C4-2B (cell line): ENCODE measurements at regions not wholly inside any gene's neighbourhood (a gene's known extent, or its start where the extent isn't known, plus 50 kb on each side); places are given as distances from the start of the nearest gene placed in this dataset.
"Not testable (repeated sequence)": the region's sequence is repeated elsewhere in the genome, so short reads cannot be mapped to it uniquely, and the experiment has no call there.

Experiments
- H3K27ac ChIP-seq: fragments of 450-650 bp; 2 replicates; pipeline ENCODE4 v1.5.1; 2017
- ZFX ChIP-seq: fragments of 450-650 bp; IDR thresholded peaks from 2 replicates; pipeline ENCODE4 v1.6.1; 2017
- TF ChIP-seq, protein P1 (sequence below): fragments of 450-650 bp; conservative IDR thresholded peaks from 2 replicates; pipeline ENCODE4 v1.5.1; 2017; ENCODE audit warnings: mild to moderate bottlenecking

- no peak for TF ChIP-seq ZFX
- TF ChIP-seq, protein P1, sequence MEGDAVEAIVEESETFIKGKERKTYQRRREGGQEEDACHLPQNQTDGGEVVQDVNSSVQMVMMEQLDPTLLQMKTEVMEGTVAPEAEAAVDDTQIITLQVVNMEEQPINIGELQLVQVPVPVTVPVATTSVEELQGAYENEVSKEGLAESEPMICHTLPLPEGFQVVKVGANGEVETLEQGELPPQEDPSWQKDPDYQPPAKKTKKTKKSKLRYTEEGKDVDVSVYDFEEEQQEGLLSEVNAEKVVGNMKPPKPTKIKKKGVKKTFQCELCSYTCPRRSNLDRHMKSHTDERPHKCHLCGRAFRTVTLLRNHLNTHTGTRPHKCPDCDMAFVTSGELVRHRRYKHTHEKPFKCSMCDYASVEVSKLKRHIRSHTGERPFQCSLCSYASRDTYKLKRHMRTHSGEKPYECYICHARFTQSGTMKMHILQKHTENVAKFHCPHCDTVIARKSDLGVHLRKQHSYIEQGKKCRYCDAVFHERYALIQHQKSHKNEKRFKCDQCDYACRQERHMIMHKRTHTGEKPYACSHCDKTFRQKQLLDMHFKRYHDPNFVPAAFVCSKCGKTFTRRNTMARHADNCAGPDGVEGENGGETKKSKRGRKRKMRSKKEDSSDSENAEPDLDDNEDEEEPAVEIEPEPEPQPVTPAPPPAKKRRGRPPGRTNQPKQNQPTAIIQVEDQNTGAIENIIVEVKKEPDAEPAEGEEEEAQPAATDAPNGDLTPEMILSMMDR, result no peak
- H3K27ac ChIP-seq, result no peak overlapping the region
Observed at GRCh38 chr7:48822138-48822537, 102.2 kb upstream of the CDC14C start.

DNA sequence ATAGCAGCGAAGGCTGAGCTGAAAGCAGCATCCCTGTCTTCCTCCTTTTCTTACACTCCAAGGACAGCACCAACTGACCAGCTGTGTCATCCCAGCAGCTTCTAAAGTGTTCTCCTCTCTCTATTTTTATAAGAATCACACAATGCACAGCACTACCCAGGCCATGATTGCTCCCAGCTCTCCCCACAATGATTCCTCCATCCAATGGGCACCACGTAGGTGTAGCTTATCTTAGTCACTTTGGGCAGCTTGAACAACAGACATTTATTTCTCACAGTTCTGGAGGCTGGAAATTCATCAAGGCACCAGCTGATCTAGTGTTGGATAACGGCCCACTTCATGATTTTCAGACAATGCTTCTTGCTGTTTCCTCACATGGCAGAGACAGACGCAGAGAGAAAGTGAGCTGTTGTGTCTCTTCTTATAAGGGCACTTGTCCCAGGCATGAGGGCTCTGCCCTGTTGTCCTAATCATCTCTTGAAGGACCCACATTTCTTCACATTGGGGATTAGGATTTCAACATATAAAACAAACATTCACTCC, 92.0 kb upstream of the CDC14C start:
- TF ChIP-seq ZFX, result no peak
- TF ChIP-seq, protein P1, result no peak
- no peak overlapping the region for H3K27ac ChIP-seq

DNA sequence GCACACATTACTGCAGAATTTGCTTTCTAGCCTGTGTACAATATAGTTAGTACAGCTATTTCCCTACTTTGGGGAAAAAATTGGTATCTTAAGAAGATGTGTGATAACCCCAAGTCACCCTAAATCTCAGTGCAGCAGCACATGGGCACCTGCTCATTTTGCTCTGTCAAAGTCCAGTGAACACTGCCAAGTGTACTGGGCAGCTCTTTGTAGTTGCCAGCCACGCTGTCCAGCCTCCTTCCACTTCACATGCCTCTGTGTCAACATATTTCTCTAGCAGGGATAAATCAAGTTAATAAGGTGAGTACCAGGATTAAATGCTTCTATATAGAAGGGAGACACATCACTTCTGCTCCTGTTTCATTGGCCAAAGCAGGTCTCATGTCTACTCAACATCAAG, 87.1 kb upstream of the CDC14C start:
- H3K27ac ChIP-seq, result no peak overlapping the region
- no peak for TF ChIP-seq ZFX
- TF ChIP-seq, protein P1, result no peak

DNA sequence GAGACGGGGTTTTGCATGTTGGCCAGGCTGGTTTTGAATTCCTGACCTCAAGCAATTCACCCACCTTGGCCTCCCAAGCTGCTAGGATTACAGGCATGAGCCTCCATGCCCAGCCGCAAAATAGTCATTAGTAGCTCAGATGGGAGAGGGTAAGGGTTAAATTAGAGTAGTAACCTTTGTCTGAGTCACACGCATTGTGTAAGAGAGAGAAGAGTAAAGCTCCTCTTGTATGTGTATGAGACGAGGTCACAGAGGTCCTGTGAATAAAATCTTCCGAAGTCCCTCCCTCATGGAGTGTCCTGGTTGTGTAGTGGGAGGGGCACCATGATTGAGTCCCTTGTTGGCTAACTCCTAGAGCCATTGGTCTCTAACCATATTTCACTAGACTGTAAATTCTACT, 85.2 kb upstream of the CDC14C start:
- no peak for TF ChIP-seq ZFX
- TF ChIP-seq, protein P1, result no peak
- no peak overlapping the region for H3K27ac ChIP-seq

- TF ChIP-seq, protein P1, result no peak
- TF ChIP-seq ZFX, result no peak
- H3K27ac ChIP-seq, result no peak overlapping the region
Observed at GRCh38 chr7:48841739-48842138, 82.6 kb upstream of the CDC14C start.

DNA sequence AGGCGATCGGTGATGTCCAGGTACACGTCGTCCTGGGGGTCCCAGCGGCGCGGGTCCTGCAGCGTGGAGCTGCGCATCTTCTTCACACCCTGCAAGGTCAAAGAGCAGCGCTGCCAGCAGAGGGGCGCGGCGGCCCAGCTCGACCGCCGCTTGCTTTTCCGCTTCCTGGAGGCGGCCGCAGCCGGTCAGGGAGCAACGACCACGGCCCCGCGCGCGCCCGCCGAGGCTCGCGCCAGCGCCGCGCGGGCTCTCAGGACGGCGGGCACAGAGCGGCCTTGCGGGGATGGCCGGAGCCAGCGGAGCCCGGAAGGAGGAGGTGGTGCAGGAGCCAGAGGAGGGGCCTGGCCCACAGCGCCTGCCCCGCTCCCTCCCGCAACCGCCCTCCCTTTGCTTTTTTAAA, 76.4 kb upstream of the CDC14C start:
- TF ChIP-seq ZFX, result no peak
- TF ChIP-seq, protein P1, result no peak
- no peak overlapping the region for H3K27ac ChIP-seq

DNA sequence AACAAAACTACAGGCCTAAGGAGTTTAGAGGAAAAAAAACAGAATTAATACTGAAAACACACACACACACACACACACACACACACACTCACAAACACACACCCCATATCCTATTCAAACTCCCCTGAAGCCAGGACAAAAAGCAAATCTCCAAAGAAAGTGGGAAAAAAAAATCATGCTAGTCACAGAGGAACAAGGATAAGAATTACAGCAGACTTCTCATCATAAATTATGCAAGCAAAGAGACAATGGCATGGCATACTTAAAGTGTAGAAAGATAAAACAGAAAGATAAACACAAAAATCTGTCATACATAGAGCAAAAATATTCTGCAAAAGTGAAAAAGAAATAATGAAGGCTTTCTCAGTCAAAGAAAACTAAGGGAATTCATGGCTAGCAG, 63.9 kb upstream of the CDC14C start:
- not testable (repeated sequence) for H3K27ac ChIP-seq

GRCh38 chr7:48868916-48869315, 55.4 kb upstream of the CDC14C start:
- no peak overlapping the region for H3K27ac ChIP-seq
- TF ChIP-seq, protein P1, result no peak
- TF ChIP-seq ZFX, result no peak
